WTC11 (cell line): ENCODE measurements at regions not wholly inside any gene's neighbourhood (a gene's known extent, or its start where the extent isn't known, plus 50 kb on each side); places are given as distances from the start of the nearest gene placed in this dataset.

Experiments used
- ATAC-seq: fragments of 200-7000 bp; cut with Tn5 transposase; 2 replicates; pipeline ENCODE4 v1.10.0; 2021; ENCODE audit warnings: mild to moderate bottlenecking, moderate library complexity
- CTCF ChIA-PET: fragments of 300-600 bp; sonication (Branson Sonifier 250); formaldehyde crosslinking; loops from one replicate; lab custom pipeline; 2021; ENCODE audit warnings: antibody characterized with exemption; lab: Charles Lee
- POLR2A ChIA-PET: fragments of 350-600 bp; sonication (Branson Sonifier 250); formaldehyde crosslinking; loops from one replicate; lab custom pipeline; 2021; ENCODE audit warnings: antibody characterized with exemption; lab: Charles Lee
- DNase-seq: peaks from one replicate; pipeline ENCODE4 v3.0.0; 2021; ENCODE audit warnings: low spot score
- H3K27ac Mint-ChIP-seq: 2 replicates; pipeline ENCODE4 v1.8.0; 2021; ENCODE audit warnings: mixed read lengths
- H3K27me3 Mint-ChIP-seq: 2 replicates; pipeline ENCODE4 v1.8.0; 2021; ENCODE audit warnings: low read depth, mild to moderate bottlenecking, moderate library complexity, mixed read lengths
- H3K36me3 Mint-ChIP-seq: 2 replicates; pipeline ENCODE4 v1.8.0; 2021; ENCODE audit warnings: mixed read lengths
- H3K4me1 Mint-ChIP-seq: 2 replicates; pipeline ENCODE4 v1.8.0; 2022; ENCODE audit warnings: mixed read lengths
- H3K4me3 Mint-ChIP-seq: 2 replicates; pipeline ENCODE4 v1.8.0; 2021; ENCODE audit warnings: mild to moderate bottlenecking, moderate library complexity, mixed read lengths
- H3K9me3 Mint-ChIP-seq: 2 replicates; pipeline ENCODE4 v1.8.0; 2021; ENCODE audit warnings: mixed read lengths
- ARID4B ChIP-seq: sonication (generic); formaldehyde crosslinking; IDR thresholded peaks from 2 replicates; pipeline ENCODE4 v1.8.0; 2023; ENCODE audit warnings: missing genetic modification reagents, mild to moderate bottlenecking, borderline replicate concordance
- E2F4 ChIP-seq: sonication (generic); formaldehyde crosslinking; IDR thresholded peaks from 2 replicates; pipeline ENCODE4 v1.8.1; 2022; ENCODE audit warnings: low read depth, mild to moderate bottlenecking, moderate library complexity, missing genetic modification reagents, borderline replicate concordance
- EMX1 ChIP-seq: fragments of 250-450 bp; sonication (Bioruptor Pico); IDR thresholded peaks from 2 replicates; pipeline ENCODE4 v1.8.0; 2021; ENCODE audit warnings: mild to moderate bottlenecking
- FOXP4 ChIP-seq: sonication (generic); formaldehyde crosslinking; IDR thresholded peaks from 2 replicates; pipeline ENCODE4 v1.8.0; 2022; ENCODE audit warnings: mild to moderate bottlenecking, missing genetic modification reagents
- HMGA2 ChIP-seq: fragments of 250-450 bp; sonication (Bioruptor Pico); IDR thresholded peaks from 2 replicates; pipeline ENCODE4 v1.4.0; 2021; ENCODE audit warnings: mild to moderate bottlenecking, moderate library complexity
- JUN ChIP-seq: sonication (generic); formaldehyde crosslinking; IDR thresholded peaks from 2 replicates; pipeline ENCODE4 v1.8.0; 2023; ENCODE audit warnings: mild to moderate bottlenecking, missing genetic modification reagents
- MXD4 ChIP-seq: fragments of 250-450 bp; sonication (Bioruptor Pico); IDR thresholded peaks from 2 replicates; pipeline ENCODE4 v1.8.0; 2021; ENCODE audit warnings: mild to moderate bottlenecking, moderate library complexity, borderline replicate concordance
- NR1H2 ChIP-seq: sonication (generic); formaldehyde crosslinking; IDR thresholded peaks from 2 replicates; pipeline ENCODE4 v1.9.0; 2021; ENCODE audit warnings: mild to moderate bottlenecking, moderate library complexity, missing genetic modification reagents
- PRDM15 ChIP-seq: sonication (generic); formaldehyde crosslinking; IDR thresholded peaks from 2 replicates; pipeline ENCODE4 v1.8.0; 2022; ENCODE audit warnings: missing genetic modification reagents
- SMAD4 ChIP-seq: sonication (generic); formaldehyde crosslinking; IDR thresholded peaks from 2 replicates; pipeline ENCODE4 v1.8.0; 2022; ENCODE audit warnings: mild to moderate bottlenecking, missing genetic modification reagents
- STAT6 ChIP-seq: sonication (generic); formaldehyde crosslinking; conservative IDR thresholded peaks from 2 replicates; pipeline ENCODE4 v1.8.1; 2023; ENCODE audit warnings: mild to moderate bottlenecking, low read depth, missing genetic modification reagents, moderate library complexity
- TCF7 ChIP-seq: sonication (generic); formaldehyde crosslinking; IDR thresholded peaks from 2 replicates; pipeline ENCODE4 v1.8.0; 2022; ENCODE audit warnings: mild to moderate bottlenecking, low read depth, missing genetic modification reagents, moderate library complexity
- TEAD4 ChIP-seq: sonication (generic); formaldehyde crosslinking; IDR thresholded peaks from 2 replicates; pipeline ENCODE4 v1.8.0; 2022; ENCODE audit warnings: mild to moderate bottlenecking, missing genetic modification reagents
- USF1 ChIP-seq: sonication (generic); formaldehyde crosslinking; IDR thresholded peaks from 2 replicates; pipeline ENCODE4 v1.8.0; 2022; ENCODE audit warnings: mild to moderate bottlenecking, missing genetic modification reagents
- ZBTB21 ChIP-seq: sonication (generic); formaldehyde crosslinking; IDR thresholded peaks from 2 replicates; pipeline ENCODE4 v1.8.1; 2023; ENCODE audit warnings: mild to moderate bottlenecking, missing genetic modification reagents, borderline replicate concordance
- ZMAT4 ChIP-seq: fragments of 250-450 bp; sonication (Bioruptor Pico); IDR thresholded peaks from 2 replicates; pipeline ENCODE4 v1.9.0; 2021; ENCODE audit warnings: mild to moderate bottlenecking
- ZNF263 ChIP-seq: sonication (generic); formaldehyde crosslinking; IDR thresholded peaks from 2 replicates; pipeline ENCODE4 v1.8.1; 2022; ENCODE audit warnings: low read depth, mild to moderate bottlenecking, moderate library complexity, missing genetic modification reagents
- ZNF396 ChIP-seq: fragments of 250-450 bp; sonication (Bioruptor Pico); IDR thresholded peaks from 2 replicates; pipeline ENCODE4 v1.8.0; 2021; ENCODE audit warnings: mild to moderate bottlenecking, moderate library complexity, borderline replicate concordance
- ZSCAN18 ChIP-seq: fragments of 250-450 bp; sonication (Bioruptor Pico); IDR thresholded peaks from 2 replicates; pipeline ENCODE4 v2.1.2; 2022; ENCODE audit warnings: mild to moderate bottlenecking, moderate library complexity

GRCh38 chr18:30334781-30335180, 707.8 kb downstream of the DSC3 start (continued):
- TF ChIP-seq E2F4 (CRISPR knock-in tag) (no peak), FOXP4 (CRISPR knock-in tag) (no peak)

- POLR2A ChIA-PET, result no interaction called here
- ATAC-seq (no peak), DNase-seq (no peak)
- Mint-ChIP-seq H3K27ac (no peak overlapping the region), H3K4me3 (no peak overlapping the region), H3K36me3 (no peaks in the 10 kb centered on the region), H3K9me3 (no peaks in the 10 kb centered on the region), H3K4me1 (peaks cover 6% of the 10 kb centered on the region), H3K27me3 (no peaks in the 10 kb centered on the region)
- CTCF ChIA-PET, result no interaction called here
- no peak for TF ChIP-seq ZNF396
- no peak for TF ChIP-seq JUN (CRISPR knock-in tag)
- TF ChIP-seq HMGA2, result no peak
- no peak for TF ChIP-seq PRDM15
- no peak for TF ChIP-seq ZNF263 (CRISPR knock-in tag)
- TF ChIP-seq ZBTB21 (CRISPR knock-in tag), result no peak
- no peak for TF ChIP-seq STAT6
- TF ChIP-seq ZSCAN18, result no peak
- no peak for TF ChIP-seq MXD4 (CRISPR knock-in tag)
- no peak for TF ChIP-seq SMAD4 (CRISPR knock-in tag)
- TF ChIP-seq EMX1 (CRISPR knock-in tag), result no peak
- no peak for TF ChIP-seq NR1H2 (CRISPR knock-in tag)
- no peak for TF ChIP-seq TEAD4 (CRISPR knock-in tag)
- TF ChIP-seq TCF7 (CRISPR knock-in tag), result no peak
- no peak for TF ChIP-seq ZMAT4 (CRISPR knock-in tag)
- no peak for TF ChIP-seq ARID4B (CRISPR knock-in tag)
- no peak for TF ChIP-seq USF1 (CRISPR knock-in tag)
These were observed 709.2 kb downstream of the DSC3 start for GRCh38 chr18:30333310-30333709.
